ENCODE measurements at regions not wholly inside any gene's neighbourhood (a gene's known extent, or its start where the extent isn't known, plus 50 kb on each side); places are given as distances from the start of the nearest gene placed in this dataset.

DNA sequence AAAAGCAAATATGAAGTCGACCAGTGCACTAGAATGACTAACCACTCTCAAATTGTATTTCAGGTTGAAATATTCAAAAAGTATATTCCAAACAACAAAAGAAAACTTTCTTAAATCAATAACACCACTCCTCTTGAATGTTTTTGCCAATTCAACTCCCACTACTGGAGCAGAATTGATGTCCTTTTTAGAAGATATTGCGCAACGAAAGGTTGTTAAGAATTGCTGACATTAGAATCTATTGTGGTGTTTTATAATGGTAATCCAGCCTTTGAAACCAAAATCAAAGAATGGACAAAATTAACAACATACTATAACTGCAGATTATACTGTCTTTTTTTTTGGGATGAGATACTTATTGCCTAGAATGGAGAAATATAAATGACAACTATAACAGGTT is 331.3 kb downstream of the GRXCR1 start:
- TF ChIP-seq, protein P1, sequence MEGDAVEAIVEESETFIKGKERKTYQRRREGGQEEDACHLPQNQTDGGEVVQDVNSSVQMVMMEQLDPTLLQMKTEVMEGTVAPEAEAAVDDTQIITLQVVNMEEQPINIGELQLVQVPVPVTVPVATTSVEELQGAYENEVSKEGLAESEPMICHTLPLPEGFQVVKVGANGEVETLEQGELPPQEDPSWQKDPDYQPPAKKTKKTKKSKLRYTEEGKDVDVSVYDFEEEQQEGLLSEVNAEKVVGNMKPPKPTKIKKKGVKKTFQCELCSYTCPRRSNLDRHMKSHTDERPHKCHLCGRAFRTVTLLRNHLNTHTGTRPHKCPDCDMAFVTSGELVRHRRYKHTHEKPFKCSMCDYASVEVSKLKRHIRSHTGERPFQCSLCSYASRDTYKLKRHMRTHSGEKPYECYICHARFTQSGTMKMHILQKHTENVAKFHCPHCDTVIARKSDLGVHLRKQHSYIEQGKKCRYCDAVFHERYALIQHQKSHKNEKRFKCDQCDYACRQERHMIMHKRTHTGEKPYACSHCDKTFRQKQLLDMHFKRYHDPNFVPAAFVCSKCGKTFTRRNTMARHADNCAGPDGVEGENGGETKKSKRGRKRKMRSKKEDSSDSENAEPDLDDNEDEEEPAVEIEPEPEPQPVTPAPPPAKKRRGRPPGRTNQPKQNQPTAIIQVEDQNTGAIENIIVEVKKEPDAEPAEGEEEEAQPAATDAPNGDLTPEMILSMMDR (IDR thresholded peaks at IDR 0.05; ENCODE audit: low read length), result no peak
- TF ChIP-seq EZH2phosphoT487 (IDR thresholded peaks at IDR 0.05; ENCODE audit: low read length) (no peak), EZH2 (optimal IDR thresholded peaks at IDR 0.05; ENCODE audit: low read depth, low read length) (no peak)

All from MM.1S (cell line).